Sciatic nerve (tissue), 2 donors: ENCODE measurements at regions not wholly inside any gene's neighbourhood (a gene's known extent, or its start where the extent isn't known, plus 50 kb on each side); places are given as distances from the start of the nearest gene placed in this dataset.
"Not testable (repeated sequence)": the region's sequence is repeated elsewhere in the genome, so short reads cannot be mapped to it uniquely, and the experiment has no call there.

ENCODE experiments used
- ATAC-seq: fragments of 200-7000 bp; cut with Tn5 transposase; one replicate; pipeline ENCODE4 v1.9.1; 2020; ENCODE audit warnings: mild to moderate bottlenecking, moderate library complexity
- DNase-seq: peaks from one replicate; pipeline ENCODE4 v3.0.0-alpha.2; 2020; ENCODE audit warnings: low spot score
- intact Hi-C: fragments of 100-400 bp; cut with DNase I; formaldehyde crosslinking; loops from one replicate; pipeline ENCODE4 v1.14.2; 2022
- donor health status: DM: no; HTN: no; CAD: no.
- donor health status: DM: no; HTN: no; CAD: no.

DNA sequence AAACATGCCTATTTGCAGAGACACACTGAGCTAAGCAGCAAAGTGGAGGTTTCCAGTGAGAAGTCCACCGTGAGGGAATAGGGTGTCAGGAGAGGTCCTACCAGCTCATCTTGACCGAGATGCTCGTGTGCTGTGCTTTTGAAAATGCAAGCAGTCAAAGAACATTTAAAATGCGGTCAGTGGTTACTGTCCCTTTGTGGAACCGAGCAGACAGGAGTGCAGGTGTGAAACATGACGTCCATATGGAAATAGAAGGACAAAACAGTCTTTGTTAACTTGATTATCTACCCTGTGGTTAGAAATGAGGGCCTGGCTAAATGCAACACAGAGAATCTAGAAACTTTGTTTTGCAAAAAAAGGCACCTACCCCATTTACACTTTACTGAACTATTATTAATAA lies 473.3 kb downstream of the SPATA31A6 start:
- intact Hi-C loops, DNase-seq, ATAC-seq: not testable (repeated sequence)

DNA sequence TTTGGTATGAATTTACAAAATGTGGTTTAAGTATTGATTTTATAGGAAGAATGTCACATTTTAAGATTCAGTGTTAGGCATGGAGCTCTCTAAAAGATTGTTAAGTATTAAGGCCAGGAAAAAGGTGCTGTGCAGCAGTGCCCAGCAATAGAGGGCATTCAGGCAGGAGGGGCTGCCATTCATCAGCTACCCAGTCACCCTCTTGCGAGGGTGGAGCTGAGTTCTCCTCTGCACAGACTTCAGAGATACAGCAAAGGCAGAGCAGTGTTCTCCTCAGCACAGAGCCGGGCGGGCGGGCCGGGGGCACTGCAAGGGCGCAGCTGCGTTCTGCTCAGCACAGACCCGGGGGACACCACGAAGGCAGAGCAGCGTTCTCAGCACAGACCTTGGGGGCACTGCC lies 474.0 kb downstream of the SPATA31A6 start:
- ATAC-seq, intact Hi-C loops, DNase-seq: not testable (repeated sequence)

GRCh38 chr9:42697146-42697545 lies 513.7 kb downstream of the SPATA31A6 start:
- DNase-seq, intact Hi-C loops, ATAC-seq: not testable (repeated sequence)

DNA sequence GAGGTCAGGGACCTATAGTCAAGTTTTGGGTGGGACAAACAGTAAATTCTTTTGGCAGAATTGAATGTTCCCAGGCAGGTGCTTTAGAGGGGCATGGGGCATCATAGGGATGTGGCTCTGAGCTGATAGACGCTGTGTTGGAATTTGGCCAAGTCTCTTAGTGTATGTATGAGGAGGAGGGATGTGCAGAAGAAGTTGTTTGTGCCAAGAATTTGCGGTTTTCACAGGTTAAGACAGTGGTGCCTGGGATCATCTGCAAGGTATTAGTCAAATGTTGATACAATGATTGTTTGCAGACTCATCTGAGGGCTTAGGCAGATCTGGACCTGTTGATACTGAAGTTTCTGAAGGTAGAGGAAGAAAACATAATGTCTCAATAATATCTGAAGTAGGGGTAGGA lies 519.4 kb downstream of the SPATA31A6 start:
- intact Hi-C loops, DNase-seq, ATAC-seq: not testable (repeated sequence)

GRCh38 chr9:42724841-42725835 lies 541.7 kb downstream of the SPATA31A6 start:
- ATAC-seq, intact Hi-C loops: not testable (repeated sequence)
- peak; percentile 59 for DNase-seq

GRCh38 chr9:42743030-42743814 lies 559.8 kb downstream of the SPATA31A6 start:
- peak; percentile 83 for DNase-seq
- ATAC-seq, result peak; percentile 69
- intact Hi-C loops, result not testable (repeated sequence)

DNA sequence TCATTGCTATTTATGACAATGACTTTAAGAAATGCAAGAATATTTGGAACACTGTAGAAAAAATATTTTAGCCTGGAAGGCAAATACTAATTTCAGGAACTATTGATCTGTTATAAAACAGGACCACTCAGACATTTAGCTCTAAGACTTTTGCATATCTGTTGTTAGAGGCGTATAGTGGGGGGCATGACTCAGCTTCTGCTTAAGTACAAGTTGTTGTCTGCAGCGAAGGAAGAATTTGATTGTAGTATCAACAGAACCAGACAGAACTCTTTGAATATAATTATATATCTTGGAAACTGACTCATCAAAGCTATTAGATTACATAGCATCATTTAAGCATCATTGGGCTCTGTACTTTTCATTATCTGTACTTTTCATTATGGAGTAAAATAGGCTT lies 573.8 kb downstream of the SPATA31A6 start:
- ATAC-seq, intact Hi-C loops, DNase-seq: not testable (repeated sequence)

DNA sequence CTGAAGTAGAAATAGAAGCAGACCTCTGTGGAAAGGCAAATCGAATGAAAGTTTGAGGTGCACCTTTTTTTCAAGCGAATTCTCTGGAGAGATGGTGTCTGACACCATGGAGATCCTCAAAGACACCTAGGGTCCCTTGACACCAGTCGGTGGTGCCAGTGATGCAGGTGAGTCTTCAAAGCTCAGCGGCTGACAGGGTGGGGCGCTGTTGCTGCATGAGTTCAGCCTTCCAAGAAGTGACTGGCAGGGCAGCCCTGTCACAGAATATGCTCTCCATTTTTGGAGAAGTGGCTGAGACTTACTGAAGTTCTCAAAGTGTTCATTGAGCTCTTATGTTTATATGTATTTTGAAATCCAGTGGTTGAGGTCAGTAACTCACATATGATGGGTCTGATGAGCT lies 575.9 kb downstream of the SPATA31A6 start:
- ATAC-seq, intact Hi-C loops, DNase-seq: not testable (repeated sequence)

GRCh38 chr9:42782201-42782600 lies 598.7 kb downstream of the SPATA31A6 start:
- ATAC-seq, result peak; percentile 17
- DNase-seq, intact Hi-C loops: not testable (repeated sequence)

- intact Hi-C loops, ATAC-seq, DNase-seq: not testable (repeated sequence)
Measured at GRCh38 chr9:42792725-42793124, 609.3 kb downstream of the SPATA31A6 start.

DNA sequence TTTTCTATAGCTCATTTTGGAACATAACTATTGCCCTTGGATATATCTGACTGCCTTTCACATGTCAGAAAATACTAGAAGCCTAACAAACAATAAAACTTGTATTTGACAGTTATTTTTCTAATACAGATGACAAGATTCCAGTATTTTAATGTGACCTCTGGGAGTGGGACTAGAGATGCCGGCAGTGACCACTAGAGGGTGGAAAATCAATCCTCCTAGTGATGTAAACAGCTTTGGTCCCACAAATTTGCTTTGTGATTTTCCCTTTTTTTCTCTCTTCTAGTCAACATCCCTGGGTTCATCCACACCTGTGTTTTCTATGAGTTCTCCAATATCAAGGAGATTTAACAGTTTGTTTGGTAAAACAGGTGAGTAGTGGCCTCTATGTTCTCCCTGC lies 615.1 kb downstream of the SPATA31A6 start:
- ATAC-seq, intact Hi-C loops, DNase-seq: not testable (repeated sequence)

- intact Hi-C loops, ATAC-seq, DNase-seq: not testable (repeated sequence)
Measured at GRCh38 chr9:42802716-42803115, 619.3 kb downstream of the SPATA31A6 start.

DNA sequence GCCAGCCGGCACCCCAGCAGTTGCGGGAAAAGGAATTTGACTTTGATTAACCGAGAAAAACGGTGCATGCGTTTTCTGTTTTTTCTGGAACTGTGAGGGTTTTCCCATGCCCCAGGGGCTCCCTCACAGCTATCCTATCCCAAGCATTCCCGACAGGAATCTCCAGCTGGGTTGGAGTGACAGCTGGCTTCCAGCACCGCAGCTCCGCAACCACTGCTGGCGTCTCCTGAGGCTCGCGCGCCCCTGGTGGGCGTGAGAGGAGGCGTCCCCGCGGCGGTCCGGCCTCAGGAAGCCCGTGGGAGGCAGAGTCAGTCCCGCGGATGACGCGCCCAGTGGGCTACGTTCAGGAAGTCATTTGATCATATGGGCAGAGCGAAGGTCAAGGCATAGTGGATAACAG lies 623.2 kb downstream of the SPATA31A6 start:
- intact Hi-C loops, result not testable (repeated sequence)

GRCh38 chr9:42821468-42821867 lies 638.0 kb downstream of the SPATA31A6 start:
- intact Hi-C loops, DNase-seq, ATAC-seq: not testable (repeated sequence)

More for the DNA sequence above, 623.2 kb downstream of the SPATA31A6 start:
- DNase-seq, result not testable (repeated sequence)
- ATAC-seq, result peak; percentile 61

DNA sequence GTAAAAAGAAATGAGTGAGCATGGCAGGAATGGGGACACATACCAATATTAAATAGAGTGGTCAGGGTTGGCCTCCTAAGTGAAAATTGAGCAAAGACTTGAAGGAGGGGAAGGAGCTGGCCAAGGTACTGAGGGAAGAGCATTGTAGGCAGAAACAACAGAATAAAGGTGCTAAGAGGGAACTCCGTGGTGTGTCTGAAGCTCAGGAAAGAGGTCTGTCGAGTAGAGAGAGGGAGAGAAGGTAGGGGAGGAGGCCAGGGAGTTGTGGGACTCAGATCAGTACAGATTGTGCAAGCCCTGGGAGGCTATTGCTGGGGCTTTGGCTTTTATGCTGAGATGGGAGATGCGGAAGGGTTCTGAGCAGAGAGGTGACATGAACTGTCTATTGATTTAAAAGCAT lies 664.7 kb downstream of the SPATA31A6 start:
- intact Hi-C loops, ATAC-seq, DNase-seq: not testable (repeated sequence)

DNA sequence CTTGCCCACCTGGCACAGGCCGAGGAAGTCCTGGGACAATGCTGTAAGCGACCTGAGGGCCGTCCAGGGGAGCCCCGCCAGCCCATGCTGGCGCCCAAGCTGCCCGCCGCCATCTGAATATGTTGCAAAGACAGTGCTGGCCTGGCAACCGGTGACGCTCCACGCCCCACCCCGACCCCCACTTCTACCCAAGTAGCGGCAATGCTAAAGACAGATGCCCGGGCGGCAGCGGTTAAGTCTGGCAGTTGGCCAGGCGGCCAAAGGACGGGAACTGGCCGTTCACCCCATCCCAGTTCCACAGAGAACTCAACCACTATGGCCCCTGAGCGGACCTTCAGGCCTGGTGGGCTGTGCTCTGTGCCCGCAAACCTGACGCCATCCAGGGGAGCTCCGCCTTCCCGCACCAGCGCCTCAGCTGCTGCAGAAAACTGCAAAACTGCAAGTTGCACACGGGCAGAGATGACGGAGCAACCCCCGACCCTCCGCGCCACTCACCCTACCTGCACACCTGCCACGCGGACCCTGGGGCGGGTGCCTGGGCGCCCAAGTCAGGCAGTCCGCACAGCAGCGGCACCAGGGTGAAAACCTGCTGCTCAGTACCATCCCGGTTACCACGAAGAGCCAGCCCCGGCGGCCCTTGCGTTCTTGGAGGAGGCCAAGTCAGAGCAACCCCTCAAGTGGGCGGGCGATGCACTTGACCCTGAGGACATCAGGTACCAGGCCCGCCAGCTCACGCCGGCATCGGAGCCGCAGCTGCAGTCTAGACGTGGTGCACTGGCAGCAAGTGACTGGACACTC lies 667.6 kb downstream of the SPATA31A6 start:
- ATAC-seq, intact Hi-C loops, DNase-seq: not testable (repeated sequence)

DNA sequence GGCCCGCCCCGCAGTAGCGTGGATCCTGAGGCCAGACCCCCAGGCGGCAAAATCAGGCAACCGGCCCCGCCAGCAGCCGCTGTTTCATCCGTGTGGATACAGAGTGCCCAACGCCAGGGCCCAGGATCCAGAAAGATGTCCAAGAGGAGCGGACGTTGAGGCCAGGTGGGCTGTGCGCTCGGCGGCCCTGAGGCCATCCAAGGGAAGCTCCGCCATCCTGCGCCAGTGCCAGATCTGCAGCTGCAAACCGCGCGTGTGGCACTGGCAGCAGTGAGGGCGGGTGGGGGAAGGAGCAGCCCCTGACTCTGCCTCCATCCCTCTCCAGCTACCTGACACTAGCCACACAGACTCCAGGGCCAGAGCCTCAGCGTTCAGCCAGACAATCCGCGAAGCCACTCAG lies 668.2 kb downstream of the SPATA31A6 start:
- DNase-seq, intact Hi-C loops, ATAC-seq: not testable (repeated sequence)
